T-helper 9 cell (primary cell): ENCODE measurements at regions not wholly inside any gene's neighbourhood (a gene's known extent, or its start where the extent isn't known, plus 50 kb on each side); places are given as distances from the start of the nearest gene placed in this dataset.

Source experiments
- DNase-seq: peaks from one replicate; pipeline ENCODE4 v3.0.0-alpha.2; 2020

- DNase-seq, result no peak
These were observed 145.2 kb upstream of the RTL1 start for GRCh38 chr14:101048766-101049165.

GRCh38 chr14:101049511-101049910, 146.0 kb upstream of the RTL1 start:
- no peak for DNase-seq

- no peak for DNase-seq
These were observed 146.4 kb upstream of the RTL1 start for GRCh38 chr14:101049942-101050341.

- DNase-seq, result no peak
These were observed 147.5 kb upstream of the RTL1 start for GRCh38 chr14:101050901-101051490.

- DNase-seq, result no peak
These were observed 151.1 kb upstream of the RTL1 start for GRCh38 chr14:101054671-101055070.

GRCh38 chr14:101055106-101055662, 151.7 kb upstream of the RTL1 start:
- no peak for DNase-seq

- DNase-seq, result no peak
These were observed 152.4 kb upstream of the RTL1 start for GRCh38 chr14:101055776-101056374.

- DNase-seq, result no peak
These were observed 152.9 kb upstream of the RTL1 start for GRCh38 chr14:101056446-101056845.

GRCh38 chr14:101057394-101057793, 153.9 kb upstream of the RTL1 start:
- DNase-seq, result no peak

GRCh38 chr14:101058571-101058970, 155.0 kb upstream of the RTL1 start:
- DNase-seq, result no peak

GRCh38 chr14:101060171-101060601, 156.7 kb upstream of the RTL1 start:
- DNase-seq, result no peak

GRCh38 chr14:101061411-101062064, 158.0 kb upstream of the RTL1 start:
- DNase-seq, result no peak

GRCh38 chr14:101062065-101062450, 158.5 kb upstream of the RTL1 start:
- no peak for DNase-seq

GRCh38 chr14:101062601-101063000, 159.1 kb upstream of the RTL1 start:
- DNase-seq, result no peak

GRCh38 chr14:101063121-101063520, 159.6 kb upstream of the RTL1 start:
- DNase-seq, result no peak

- DNase-seq, result no peak
These were observed 160.7 kb upstream of the RTL1 start for GRCh38 chr14:101064121-101064661.

GRCh38 chr14:101064718-101065117, 161.2 kb upstream of the RTL1 start:
- DNase-seq, result no peak

- DNase-seq, result no peak
These were observed 161.7 kb upstream of the RTL1 start for GRCh38 chr14:101065246-101065645.

- DNase-seq, result no peak
These were observed 162.5 kb upstream of the RTL1 start for GRCh38 chr14:101065696-101066694.

- DNase-seq, result no peak
These were observed 163.4 kb upstream of the RTL1 start for GRCh38 chr14:101066826-101067510.

- DNase-seq, result no peak
These were observed 165.0 kb upstream of the RTL1 start for GRCh38 chr14:101068313-101069227.
